Endothelial cell of umbilical vein (primary cell): ENCODE measurements at regions not wholly inside any gene's neighbourhood (a gene's known extent, or its start where the extent isn't known, plus 50 kb on each side); places are given as distances from the start of the nearest gene placed in this dataset.
"Not testable (repeated sequence)": the region's sequence is repeated elsewhere in the genome, so short reads cannot be mapped to it uniquely, and the experiment has no call there.

Experiments
- CTCF ChIP-seq, 2 donors: IDR thresholded peaks; 1 replicate in 1 of 2; 2 replicates in 1 of 2; pipeline ENCODE4 v1.5.1; 2011; ENCODE audit warnings: low read length in 2 of 2, mild to moderate bottlenecking in 2 of 2, moderate library complexity in 2 of 2, control low read depth in 1 of 2, inconsistent platforms in 1 of 2, low read depth in 1 of 2; ENCODE audit not compliant: insufficient read depth in 1 of 2; ENCODE audit errors: extremely low read depth in 1 of 2
- EZH2 ChIP-seq: IDR thresholded peaks from 2 replicates; pipeline ENCODE4 v1.6.1; 2012; ENCODE audit warnings: borderline replicate concordance, low read depth, mild to moderate bottlenecking, moderate library complexity, low read length, inconsistent platforms; ENCODE audit not compliant: severe bottlenecking
- FOS ChIP-seq: IDR thresholded peaks from 2 replicates; pipeline ENCODE4 v1.6.1; 2011; ENCODE audit warnings: mild to moderate bottlenecking, low read length, moderate library complexity, borderline replicate concordance; ENCODE audit not compliant: insufficient read depth
- GATA2 ChIP-seq: IDR thresholded peaks from 2 replicates; pipeline ENCODE4 v1.7.0; 2011; ENCODE audit warnings: low read depth, mild to moderate bottlenecking, moderate library complexity, mixed read lengths, low read length; ENCODE audit not compliant: insufficient read length, insufficient read depth
- JUN ChIP-seq: IDR thresholded peaks from 2 replicates; pipeline ENCODE4 v1.6.1; 2011; ENCODE audit warnings: borderline replicate concordance, low read depth; ENCODE audit not compliant: insufficient read length, insufficient read depth
- MAX ChIP-seq: IDR thresholded peaks from 2 replicates; pipeline ENCODE4 v1.6.1; 2011; ENCODE audit not compliant: insufficient read depth, insufficient read length
- MYC ChIP-seq: IDR thresholded peaks from one replicate; pipeline ENCODE4 v1.6.1; 2011; ENCODE audit warnings: mild to moderate bottlenecking, low read depth, low read length
- POLR2A ChIP-seq: IDR thresholded peaks from 2 replicates; pipeline ENCODE4 v1.6.1; 2012; ENCODE audit warnings: low read depth, mild to moderate bottlenecking, control low read depth, low read length
- POLR2AphosphoS5 ChIP-seq: IDR thresholded peaks from 2 replicates; pipeline ENCODE4 v1.6.1; 2012; ENCODE audit warnings: low read depth, mild to moderate bottlenecking, control low read depth, low read length, moderate library complexity; ENCODE audit not compliant: insufficient read depth

- TF ChIP-seq MYC; MAX; CTCF (IDR thresholded peaks at IDR 0.05; ENCODE audit: extremely low read depth in 1 of 2, insufficient read depth in 1 of 2, low read depth in 1 of 2, low read length in 2 of 2); EZH2; POLR2A; FOS; GATA2; POLR2AphosphoS5; JUN: not testable (repeated sequence)
Observed at GRCh38 chr17:54465443-54465842, 435.2 kb upstream of the TOM1L1 start.
